Fibroblast of skin of left biceps (primary cell): ENCODE measurements at regions not wholly inside any gene's neighbourhood (a gene's known extent, or its start where the extent isn't known, plus 50 kb on each side); places are given as distances from the start of the nearest gene placed in this dataset.

Experiments used
- DNase-seq, 2 experiments: peaks; one replicate each; pipeline ENCODE4 v3.0.0-alpha.2; 2013; ENCODE audit warnings: low read depth in 2 of 2

- DNase-seq, result no peak
Measured at GRCh38 chr9:107210775-107211174, 72.3 kb upstream of the RAD23B start.

GRCh38 chr9:107211284-107211923 lies 71.7 kb upstream of the RAD23B start:
- DNase-seq, result no peak

GRCh38 chr9:107212613-107213012 lies 70.5 kb upstream of the RAD23B start:
- no peak for DNase-seq

- DNase-seq, result no peak
Measured at GRCh38 chr9:107213080-107213479, 70.0 kb upstream of the RAD23B start.

GRCh38 chr9:107213561-107214028 lies 69.5 kb upstream of the RAD23B start:
- peak; percentile 62 to 66 for DNase-seq

- DNase-seq, result no peak
Measured at GRCh38 chr9:107214381-107214780, 68.7 kb upstream of the RAD23B start.

GRCh38 chr9:107214915-107215314 lies 68.2 kb upstream of the RAD23B start:
- no peak for DNase-seq

- DNase-seq, result no peak
Measured at GRCh38 chr9:107215381-107215780, 67.7 kb upstream of the RAD23B start.

- no peak for DNase-seq
Measured at GRCh38 chr9:107216329-107216728, 66.8 kb upstream of the RAD23B start.

GRCh38 chr9:107218829-107219485 lies 64.1 kb upstream of the RAD23B start:
- no peak for DNase-seq

GRCh38 chr9:107219486-107220077 lies 63.5 kb upstream of the RAD23B start:
- DNase-seq, result no peak

- DNase-seq, result no peak
Measured at GRCh38 chr9:107221321-107221720, 61.8 kb upstream of the RAD23B start.

GRCh38 chr9:107222020-107222522 lies 61.0 kb upstream of the RAD23B start:
- DNase-seq, result no peak

GRCh38 chr9:107223381-107223780 lies 59.7 kb upstream of the RAD23B start:
- no peak for DNase-seq

GRCh38 chr9:107224252-107224651 lies 58.8 kb upstream of the RAD23B start:
- DNase-seq, result no peak

GRCh38 chr9:107226421-107226820 lies 56.7 kb upstream of the RAD23B start:
- no peak for DNase-seq

- DNase-seq, result no peak
Measured at GRCh38 chr9:107227774-107228173, 55.3 kb upstream of the RAD23B start.

- no peak for DNase-seq
Measured at GRCh38 chr9:107228496-107229039, 54.5 kb upstream of the RAD23B start.

- no peak for DNase-seq
Measured at GRCh38 chr9:107229241-107229741, 53.8 kb upstream of the RAD23B start.
